Fibroblast of skin of abdomen (primary cell): ENCODE measurements at regions not wholly inside any gene's neighbourhood (a gene's known extent, or its start where the extent isn't known, plus 50 kb on each side); places are given as distances from the start of the nearest gene placed in this dataset.
A peak's percentile ranks its signal among the peaks of the same experiment; 100 is the strongest.

Experiments used
- DNase-seq: peaks from one replicate; pipeline ENCODE4 v3.0.0-alpha.2; 2013

DNA sequence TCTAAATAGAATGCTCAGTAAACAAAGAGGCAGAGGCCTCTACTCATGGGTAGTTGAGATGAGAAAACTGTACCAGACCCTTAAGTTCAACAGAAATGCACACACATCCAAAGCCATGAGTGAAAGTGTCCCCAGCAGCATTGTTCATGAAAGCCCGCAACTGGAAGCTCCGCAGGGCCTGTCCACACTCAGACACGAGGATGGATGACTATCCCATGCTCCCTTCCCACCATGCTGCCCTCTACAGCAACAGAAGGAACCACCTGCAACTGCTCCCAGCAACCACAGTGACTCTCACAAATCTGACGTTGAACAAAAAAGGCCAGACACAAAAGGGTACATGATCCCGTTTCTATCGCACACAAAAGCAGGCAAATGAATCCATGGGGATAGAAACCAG, 76.9 kb upstream of the ANO1 start:
- DNase-seq = no peak

DNA sequence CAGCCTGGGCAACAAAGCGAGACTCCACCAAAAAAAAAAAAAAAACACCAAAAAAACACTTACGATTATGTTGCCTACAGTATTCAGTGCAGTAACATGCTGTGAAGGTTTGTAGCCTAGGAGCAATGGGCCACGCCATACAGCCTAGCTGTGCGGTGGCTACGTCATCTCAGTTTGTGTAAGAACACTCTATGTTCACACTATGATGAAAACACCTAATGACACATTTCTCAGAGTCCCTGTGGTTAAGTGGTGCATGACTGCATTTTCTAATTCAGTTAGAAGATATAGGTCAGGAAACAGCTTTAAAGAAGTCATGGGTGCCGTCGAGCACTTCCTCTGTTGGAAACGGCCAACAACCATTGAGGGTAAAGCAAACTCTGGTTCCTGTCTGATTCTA, 75.7 kb upstream of the ANO1 start:
- DNase-seq = no peak

DNA sequence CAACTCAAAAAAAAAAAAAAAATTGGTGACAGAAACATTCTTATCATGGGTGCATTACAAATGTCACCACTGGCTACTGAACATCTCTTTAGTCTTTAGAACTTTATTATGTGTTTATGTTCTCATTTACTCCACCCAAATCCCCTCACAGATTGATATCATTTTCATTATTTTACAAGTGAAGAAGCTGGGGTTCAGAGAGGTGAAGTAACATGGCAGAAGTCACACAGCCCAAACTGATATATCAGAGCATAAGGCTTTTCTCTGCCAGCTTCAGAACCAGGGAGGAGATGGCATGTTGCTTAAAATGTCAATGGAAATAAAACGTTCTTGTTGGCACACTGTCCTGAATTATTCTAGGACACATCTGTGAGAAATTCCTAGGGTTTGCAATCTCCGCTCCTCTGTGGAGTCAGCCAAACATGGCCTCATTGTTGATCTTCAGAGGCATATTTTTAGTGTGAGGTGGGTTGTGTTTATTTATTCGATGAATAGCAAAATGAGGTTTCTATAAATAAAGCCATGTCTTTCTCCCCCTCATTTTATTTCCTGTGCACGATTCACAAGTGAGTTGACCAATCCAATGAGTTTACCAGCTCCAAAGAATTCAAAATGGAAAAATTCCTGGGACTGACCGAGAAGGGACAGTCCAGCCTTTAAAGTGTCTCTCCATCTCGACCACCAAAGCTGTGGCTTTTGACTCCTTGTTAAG, 72.9 kb upstream of the ANO1 start:
- DNase-seq = peak; percentile 14

DNA sequence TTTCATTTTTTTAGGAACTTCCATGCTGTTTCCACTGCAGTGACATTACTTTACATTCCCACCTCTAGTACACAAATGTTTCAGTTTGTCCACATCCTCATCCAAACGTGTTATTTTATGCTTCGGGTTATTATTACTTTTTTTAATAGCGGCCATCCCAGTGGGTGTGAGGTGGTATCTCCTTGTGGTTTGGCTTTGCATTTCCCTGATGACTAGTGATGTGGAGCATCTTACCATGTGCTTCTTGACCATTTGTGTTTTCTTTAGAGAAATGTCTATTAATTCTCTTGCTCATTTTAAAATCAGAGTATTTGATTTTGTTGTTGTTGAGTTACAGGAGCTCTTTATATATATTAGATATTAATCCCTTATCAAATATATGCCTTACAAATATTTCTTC, 70.3 kb upstream of the ANO1 start:
- DNase-seq = no peak

DNA sequence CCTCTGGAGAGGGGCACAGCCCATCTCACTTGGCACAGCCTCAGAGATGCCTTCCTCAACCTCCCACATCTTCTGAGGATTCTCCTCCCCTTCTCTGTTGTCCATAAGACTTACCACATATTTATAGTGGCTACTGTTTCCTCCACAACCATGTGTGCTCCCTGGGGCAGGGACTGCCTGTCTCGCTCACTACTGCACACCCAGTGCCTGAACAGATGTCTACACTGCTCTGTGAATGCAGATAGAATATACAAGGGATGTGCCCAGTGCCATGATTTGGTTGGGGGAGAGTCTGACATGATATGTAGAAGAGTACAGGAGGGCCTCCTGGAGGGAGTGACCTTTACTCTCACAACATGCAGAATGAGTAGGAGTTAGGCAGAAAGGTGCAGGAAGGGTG, 67.3 kb upstream of the ANO1 start:
- no peak for DNase-seq

DNA sequence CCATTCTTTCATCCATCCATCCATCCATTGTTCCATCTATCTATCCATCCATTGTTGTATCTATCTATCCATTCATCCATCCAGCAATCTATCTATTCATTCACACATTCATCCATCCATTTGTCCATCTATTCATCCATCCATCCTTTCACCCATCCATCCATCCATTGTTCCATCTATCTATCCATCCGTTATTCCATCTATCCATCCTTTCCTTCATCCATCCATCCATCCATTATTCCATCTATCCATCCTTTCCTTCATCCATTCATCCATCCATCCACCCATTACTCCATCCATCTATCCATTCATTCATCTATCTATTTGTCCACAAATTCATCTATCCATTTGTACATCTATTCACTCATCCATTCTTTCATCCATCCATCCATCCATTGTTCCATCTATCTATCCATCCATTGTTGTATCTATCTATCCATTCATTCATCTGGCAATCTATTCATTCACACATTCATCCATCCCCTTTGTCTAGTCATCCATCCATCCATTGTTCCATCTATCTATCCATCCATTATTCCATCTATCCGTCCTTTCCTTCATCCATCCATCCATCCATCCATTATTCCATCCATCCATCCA, 65.9 kb upstream of the ANO1 start:
- no peak for DNase-seq

DNA sequence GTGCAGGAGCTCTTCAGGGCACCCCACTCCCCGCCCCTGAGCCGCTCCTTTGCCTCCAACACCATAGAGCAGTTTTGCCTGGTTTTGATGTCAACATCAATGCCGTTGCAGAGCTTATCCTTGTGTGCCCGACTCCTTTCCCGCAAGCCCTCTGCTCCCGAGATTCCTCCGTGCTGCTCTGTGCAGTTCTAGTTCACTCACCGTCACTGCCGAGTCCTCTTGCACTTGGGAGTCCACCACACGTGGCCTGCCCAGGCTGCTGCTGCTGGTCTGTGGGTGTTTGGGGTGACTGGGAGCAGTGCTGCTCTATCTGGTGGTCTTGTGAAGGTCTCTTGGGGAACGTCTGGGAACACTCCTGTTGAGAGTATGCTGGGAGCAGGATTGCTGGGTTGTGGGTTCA, 63.8 kb upstream of the ANO1 start:
- no peak for DNase-seq

DNA sequence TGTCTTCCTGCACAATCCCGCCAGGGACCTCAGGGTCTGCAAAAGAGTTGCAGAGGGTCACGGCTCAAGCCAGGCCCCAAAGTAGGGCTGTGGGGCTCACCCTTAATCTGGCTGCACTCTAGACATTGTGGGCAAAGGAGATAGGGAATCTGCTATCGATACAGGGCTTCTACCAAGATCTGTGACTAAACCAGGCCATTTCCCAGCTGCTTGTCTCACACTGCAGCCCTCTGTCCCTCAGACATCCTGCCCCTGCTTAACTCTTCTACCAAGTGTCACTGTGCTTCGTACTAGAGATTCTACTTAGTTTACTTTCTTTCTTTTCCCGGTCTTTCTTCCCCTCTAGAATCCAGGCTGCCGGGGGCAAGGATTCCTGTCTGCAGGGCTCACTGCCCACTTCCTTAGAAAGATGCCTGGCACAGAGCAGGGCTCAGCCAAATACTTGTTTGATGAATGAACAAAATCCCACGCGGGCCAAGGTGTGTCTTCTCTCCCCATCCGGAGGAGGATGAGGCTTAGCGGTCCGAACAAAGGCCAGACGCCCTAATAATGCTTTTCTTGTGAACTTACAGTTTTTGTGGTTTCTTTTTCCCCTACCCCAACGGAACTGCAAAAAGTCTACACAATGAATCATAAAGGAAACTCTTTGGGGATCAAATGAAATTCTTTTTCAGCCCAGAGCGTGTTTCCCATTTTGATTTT, 61.3 kb upstream of the ANO1 start:
- DNase-seq = peak; percentile 56

DNA sequence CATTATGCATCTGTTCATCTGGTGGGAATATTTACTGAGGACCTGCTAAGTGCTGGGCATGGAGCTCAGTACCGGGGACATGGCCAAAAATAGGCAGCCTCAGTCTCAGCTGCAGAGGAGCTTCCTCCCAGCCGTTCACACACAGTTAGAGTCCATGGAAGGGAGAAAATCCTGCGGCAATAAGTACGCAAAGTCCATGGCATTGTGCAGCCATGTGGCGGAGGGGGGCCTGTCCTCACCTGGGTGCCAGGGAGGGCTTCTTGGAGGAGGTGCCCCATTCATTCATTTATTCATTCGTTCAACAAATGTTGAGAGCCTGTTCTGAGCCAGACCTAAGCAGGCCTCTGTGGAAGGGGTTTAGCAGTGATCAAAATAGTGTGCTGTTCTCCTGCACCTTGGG, 59.3 kb upstream of the ANO1 start:
- DNase-seq = no peak

DNA sequence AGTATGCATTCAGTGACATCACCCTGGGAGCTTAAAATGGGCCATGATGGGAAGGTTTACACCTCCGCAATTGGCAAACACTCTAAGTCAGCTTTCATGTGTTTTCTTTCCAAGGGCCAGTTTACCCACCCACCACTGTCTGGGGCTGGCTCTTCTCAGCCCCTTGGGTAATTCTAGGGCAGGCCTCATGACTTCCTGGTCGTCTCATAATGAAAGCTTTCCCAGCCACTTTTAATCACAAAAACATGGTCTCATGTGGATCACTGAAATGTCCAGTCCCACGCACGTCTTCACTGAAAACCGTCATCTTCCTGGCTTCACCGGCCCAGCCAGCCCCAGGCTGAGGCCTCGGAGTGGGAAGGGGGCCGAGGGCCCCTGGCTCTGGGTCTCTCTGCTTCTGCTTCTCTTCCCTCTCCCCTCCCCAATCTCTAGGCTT, 58.5 kb upstream of the ANO1 start:
- DNase-seq = no peak

DNA sequence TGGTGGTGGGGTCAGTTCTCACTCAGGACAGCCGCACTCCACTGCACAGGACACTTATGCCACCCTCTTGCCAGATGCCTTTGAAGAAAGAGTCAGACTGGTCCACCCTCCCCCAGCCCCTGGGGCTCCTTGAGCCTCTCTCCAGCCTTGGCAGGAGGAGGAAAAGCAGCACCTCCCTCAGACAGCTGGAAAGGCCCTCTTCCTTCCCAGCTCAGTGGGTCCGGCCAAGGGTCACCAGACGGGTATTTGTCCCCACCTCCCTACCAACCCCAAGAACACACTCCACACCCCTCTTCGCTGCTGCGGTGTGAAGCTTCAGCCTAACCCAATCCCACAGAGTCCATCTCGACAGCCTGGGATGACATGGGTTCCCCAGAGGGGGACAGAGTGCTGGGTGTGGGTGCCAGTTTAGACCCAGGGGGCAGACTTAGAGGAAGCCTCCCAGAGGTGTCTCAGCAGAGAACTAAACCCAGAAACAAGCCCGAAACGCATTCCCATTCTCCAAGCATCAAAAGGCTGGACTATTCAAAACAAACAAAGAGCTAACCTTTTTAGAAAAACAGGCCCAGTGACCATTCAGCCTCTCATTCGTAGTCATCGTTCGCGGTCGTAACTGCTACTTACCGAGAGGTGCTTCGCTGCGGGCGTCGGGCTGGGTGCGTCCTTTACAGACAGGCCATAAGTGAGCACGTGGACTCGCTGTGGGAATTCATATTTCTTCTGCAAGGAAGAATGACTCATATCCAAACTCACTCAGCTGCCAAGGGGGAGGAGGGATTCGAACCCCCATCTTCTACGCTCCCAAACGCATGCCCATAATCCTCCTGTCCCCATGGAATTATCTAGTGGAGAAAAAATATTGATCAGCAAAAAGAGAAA, 57.5 kb upstream of the ANO1 start:
- DNase-seq = no peak

DNA sequence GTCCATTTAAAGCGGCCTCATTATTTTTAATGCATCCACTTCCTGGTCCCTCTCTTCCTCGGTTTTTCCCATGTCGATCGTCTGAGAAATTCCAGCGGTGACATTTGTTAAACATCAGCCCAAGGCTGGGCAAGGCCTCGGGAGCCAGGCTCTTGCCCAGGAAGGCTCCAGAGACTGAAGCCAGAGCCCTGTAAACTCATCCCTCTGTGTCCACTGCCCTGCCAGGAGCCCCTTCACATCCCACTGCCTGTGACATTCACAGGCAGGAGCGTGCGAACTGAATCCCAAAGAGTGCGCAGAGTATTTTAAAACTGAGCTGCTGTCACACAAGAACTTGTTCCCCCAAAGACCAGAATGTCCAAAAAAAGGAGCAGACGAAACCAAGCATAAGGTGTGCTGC, 56.5 kb upstream of the ANO1 start:
- no peak for DNase-seq

DNA sequence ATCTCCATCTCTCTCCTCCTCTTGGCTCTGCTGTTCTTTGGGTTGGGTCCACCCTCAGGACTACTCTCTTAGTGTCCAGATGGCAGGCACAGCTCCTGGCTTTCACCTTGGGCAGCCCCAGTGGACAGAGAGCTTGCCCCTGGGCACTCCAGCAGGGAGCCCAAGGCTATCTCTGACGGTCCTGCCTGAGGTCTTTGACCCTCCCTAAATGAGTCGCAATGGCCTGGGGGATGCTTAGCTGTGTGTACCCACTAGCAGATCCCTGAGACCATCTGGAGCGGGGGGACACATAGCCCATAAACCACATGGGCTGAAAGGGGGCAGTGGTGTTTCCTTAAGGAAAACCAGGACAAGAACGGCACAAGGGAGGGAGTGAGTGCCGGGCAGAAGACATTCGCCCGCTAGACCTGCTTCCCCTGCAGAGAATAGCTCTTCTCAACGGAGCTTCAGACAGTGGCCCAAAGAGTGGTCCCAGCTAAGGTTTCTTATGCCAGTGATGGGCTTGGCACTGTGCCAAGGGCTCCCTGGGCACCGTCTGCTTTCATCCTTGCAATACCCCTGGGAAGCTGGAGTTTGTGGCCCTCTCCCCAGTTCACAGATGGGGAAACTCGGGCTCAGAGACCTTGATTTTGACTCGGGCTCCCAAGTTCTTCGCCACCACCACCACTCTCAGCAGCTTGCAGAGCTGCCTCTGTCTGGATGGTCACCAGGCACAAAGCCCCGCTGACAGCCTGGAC, 53.9 kb upstream of the ANO1 start:
- no peak for DNase-seq

DNA sequence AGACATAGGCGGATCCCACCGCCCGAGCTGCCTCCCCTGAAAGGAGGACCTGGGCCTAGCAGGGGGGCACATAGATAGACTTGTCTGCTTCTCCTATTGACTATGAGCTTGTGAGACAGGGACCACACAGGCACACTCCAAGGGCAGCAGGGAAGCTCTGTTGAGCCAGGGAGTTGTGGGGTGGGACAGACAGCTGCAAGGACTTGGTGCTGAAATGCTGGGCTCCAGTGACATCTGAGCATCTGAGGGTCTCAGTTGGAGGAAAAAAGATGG, 53.4 kb upstream of the ANO1 start:
- no peak for DNase-seq

DNA sequence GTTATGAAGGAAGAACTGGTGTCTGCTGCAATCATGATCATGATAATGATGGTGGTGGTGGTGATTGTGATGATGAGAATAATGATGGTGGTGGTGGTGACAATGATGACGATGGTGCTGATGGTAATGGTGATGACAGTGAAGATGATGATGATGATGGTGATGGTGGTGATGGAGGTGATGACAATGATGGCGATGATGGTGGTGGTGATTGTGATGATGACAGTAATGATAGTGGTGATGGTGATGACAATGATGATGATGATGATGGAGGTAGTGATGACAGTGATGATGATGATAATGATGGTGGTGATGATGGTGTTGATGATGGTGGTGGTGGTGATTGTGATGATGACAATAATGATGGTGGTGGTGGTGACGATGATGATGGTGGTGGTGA, 52.8 kb upstream of the ANO1 start:
- no peak for DNase-seq

DNA sequence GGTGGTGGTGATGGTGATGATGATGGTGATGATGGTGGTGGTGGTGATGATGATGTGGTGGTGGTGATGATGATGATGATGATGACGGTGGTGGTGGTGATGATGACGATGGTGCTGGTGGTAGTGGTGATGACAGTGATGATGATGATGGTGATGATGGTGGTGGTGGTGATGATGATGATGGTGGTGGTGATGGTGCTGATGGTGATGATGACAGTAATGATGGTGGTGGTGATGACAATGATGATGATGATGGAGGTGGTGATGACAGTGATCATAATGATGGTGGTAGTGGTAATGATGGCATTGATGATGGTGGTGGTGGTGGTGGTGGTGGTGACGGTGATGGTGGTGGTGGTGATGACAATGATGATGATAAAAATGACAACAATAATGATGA, 52.1 kb upstream of the ANO1 start:
- DNase-seq = no peak

DNA sequence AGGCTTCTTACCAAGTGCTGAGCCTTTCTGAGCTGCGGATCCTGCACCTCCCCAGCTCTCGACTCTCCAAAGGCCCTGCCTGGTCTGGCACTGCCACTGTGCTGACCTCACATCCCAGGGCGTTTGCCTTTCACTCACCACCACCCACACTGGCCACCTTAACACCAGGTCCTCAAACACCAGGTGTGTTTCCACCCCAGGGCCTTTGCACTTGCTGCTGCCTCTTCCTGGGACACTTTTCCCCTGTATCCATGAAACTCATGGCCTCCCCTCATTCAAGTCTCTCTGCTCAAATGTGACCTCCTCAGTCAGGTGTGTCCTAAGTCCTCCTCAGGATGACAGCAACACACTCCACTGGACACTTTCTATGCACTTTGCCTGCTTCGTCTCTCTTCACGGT, 51.4 kb upstream of the ANO1 start:
- no peak for DNase-seq

DNA sequence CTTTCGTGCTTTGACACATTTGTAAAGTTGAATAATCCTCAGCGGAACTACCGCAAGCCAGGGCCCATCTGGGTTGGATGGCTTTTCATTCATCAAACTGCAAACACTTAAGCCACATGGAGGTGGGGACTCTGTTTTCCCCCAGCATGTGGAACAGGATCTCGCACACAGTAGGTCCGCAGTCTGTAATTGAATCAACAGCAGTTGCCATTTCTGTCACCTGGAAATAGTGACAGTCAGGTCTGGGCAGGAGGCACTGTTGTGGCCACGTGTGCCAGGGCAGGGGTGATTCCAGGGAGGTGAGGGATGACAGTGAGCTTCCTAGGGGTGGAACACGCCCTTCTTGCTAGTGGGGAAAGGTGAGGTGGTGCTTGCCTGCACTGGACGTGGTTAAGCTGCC, 50.7 kb upstream of the ANO1 start:
- no peak for DNase-seq

DNA sequence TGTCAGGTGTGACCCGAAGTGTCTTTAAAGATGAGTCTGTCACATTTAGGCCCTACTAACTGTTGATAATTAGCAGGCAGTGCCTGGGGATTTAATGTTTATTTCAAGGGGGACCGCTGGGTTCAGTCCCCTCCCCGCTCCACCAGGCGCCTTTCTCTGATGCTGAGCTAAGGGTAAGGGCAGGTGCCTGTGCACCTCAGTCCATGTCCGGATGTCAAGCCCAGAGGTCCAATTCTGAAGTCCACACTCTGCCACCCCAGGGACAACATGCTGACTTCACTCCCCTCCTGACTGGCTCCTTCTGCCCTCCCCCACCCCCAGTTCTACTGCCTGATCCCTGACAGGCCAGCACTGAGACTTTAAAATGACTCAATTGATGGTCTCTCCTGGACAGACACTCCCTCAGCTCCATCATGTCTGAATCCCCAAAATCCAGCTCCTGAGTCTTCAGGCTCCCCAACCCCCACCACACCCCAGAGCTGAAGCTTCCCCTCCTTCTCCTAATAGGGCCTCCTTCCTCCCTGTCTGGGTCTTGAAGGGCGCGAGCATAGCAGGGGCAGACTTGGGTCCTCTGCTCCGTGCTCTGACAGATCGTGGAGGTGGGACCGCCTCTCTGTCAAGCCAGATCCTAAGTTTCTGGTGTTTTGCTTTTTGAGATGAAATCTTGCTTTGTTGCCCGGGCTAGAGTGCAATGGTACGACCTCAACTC, 49.8 kb upstream of the ANO1 start:
- no peak for DNase-seq
